ENCODE measurements at regions not wholly inside any gene's neighbourhood (a gene's known extent, or its start where the extent isn't known, plus 50 kb on each side); places are given as distances from the start of the nearest gene placed in this dataset.

DNA sequence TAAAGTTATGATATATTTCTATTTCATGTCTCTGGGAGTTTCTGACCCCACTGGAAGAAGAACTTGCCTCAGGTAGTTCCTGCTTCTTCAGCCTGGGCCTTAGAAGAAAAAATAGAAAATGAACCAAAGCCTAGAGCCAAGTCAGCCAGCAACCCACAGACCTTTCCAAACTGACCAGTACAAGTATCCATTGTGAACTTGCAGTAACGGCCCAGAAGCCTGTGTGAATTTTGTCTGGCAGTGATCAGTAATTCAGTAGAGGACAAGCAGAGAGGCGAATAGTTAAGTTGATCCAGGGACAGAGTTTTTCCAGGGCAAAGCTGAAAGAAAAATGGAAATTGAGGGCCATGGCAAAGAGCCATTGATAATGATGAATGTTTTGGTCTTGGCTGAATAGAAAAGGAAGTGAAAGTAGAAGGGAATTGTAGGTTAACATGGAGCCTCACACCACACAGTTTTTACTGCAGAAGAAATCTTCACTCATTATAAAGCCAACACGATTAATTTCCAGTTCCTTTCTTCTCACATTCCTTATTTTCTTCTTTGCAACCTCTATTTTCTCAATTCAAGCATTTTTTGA is 311.8 kb downstream of the BTG1 start:
- Histone ChIP-seq H3K9ac (ENCODE audit: low read depth in 1 of 2, low read length in 2 of 2) (no peak overlapping the region), H3K36me3 (ENCODE audit: control insufficient read depth in 4 of 4, insufficient read depth in 3 of 4, low read depth in 1 of 4, low read length in 3 of 4) (no peaks in the 10 kb centered on the region), H3K27me3 (ENCODE audit: control insufficient read depth in 4 of 4, insufficient read depth in 4 of 4, low read length in 3 of 4) (no peaks in the 10 kb centered on the region), H3K4me1 (ENCODE audit: control insufficient read depth in 4 of 4, insufficient read depth in 4 of 4, low read length in 3 of 4) (no peaks in the 10 kb centered on the region), H3K27ac (ENCODE audit: low read depth in 1 of 2, low read length in 2 of 2) (no peak overlapping the region), H3K4me3 (ENCODE audit: low read depth in 1 of 3, low read length in 3 of 3) (no peak overlapping the region), H3K9me3 (ENCODE audit: control insufficient read depth in 4 of 4, low read length in 3 of 4) (no peaks in the 10 kb centered on the region)
- 90% methylated on average over 3 of the region's 3 CpGs for WGBS
- no peak for TF ChIP-seq RXRA (IDR thresholded peaks at IDR 0.05)
- TF ChIP-seq FOXA2 (IDR thresholded peaks at IDR 0.05) = no peak
- TF ChIP-seq TAF1 (conservative IDR thresholded peaks at IDR 0.05) = no peak
- no peak for TF ChIP-seq REST (IDR thresholded peaks at IDR 0.05)
- no peak for TF ChIP-seq SP1 (IDR thresholded peaks at IDR 0.05)
- TF ChIP-seq ZBTB33 (IDR thresholded peaks at IDR 0.05) = no peak
- no peak for TF ChIP-seq HNF4G (IDR thresholded peaks at IDR 0.05)
- no peak for TF ChIP-seq EGR1 (IDR thresholded peaks at IDR 0.05; ENCODE audit: low read depth in 2 of 2)
- TF ChIP-seq, protein P1, sequence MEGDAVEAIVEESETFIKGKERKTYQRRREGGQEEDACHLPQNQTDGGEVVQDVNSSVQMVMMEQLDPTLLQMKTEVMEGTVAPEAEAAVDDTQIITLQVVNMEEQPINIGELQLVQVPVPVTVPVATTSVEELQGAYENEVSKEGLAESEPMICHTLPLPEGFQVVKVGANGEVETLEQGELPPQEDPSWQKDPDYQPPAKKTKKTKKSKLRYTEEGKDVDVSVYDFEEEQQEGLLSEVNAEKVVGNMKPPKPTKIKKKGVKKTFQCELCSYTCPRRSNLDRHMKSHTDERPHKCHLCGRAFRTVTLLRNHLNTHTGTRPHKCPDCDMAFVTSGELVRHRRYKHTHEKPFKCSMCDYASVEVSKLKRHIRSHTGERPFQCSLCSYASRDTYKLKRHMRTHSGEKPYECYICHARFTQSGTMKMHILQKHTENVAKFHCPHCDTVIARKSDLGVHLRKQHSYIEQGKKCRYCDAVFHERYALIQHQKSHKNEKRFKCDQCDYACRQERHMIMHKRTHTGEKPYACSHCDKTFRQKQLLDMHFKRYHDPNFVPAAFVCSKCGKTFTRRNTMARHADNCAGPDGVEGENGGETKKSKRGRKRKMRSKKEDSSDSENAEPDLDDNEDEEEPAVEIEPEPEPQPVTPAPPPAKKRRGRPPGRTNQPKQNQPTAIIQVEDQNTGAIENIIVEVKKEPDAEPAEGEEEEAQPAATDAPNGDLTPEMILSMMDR (IDR thresholded peaks at IDR 0.05; ENCODE audit: low read depth, low read length, missing input control) = no peak
- TF ChIP-seq FOXA1 (IDR thresholded peaks at IDR 0.05) = no peak
- no peak for DNase-seq (ENCODE audit: low spot score)

DNA sequence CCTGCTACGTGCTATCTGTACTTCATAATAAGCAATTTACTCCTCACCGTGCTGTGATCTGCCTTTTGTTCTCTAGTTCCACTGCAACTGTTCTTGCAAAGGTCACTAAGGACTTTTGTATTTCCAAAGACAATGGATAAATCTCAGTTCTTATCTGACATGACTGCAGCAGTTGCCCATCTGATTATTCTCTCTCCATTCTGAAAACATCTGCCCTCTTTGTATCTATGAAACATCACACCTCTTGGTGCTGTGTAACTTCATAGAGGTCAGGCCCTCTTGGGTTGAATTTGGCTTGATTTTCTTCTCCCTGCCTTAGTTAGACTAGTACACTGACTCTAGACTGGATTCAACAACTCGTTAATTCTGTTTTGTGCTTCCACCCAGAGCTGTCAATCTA is 319.6 kb downstream of the BTG1 start:
- no peaks in the 10 kb centered on the region for H3K9me3 ChIP-seq (ENCODE audit: control insufficient read depth in 4 of 4, low read length in 3 of 4)
- no peak for TF ChIP-seq REST (IDR thresholded peaks at IDR 0.05)
- TF ChIP-seq FOXA2 (IDR thresholded peaks at IDR 0.05) = no peak
- TF ChIP-seq RXRA (IDR thresholded peaks at IDR 0.05) = no peak
- TF ChIP-seq HNF4A (conservative IDR thresholded peaks at IDR 0.05) = no peak
- TF ChIP-seq ATF3 (IDR thresholded peaks at IDR 0.05) = no peak
- TF ChIP-seq MAX (IDR thresholded peaks at IDR 0.05) = no peak
- no peak for TF ChIP-seq FOXA1 (IDR thresholded peaks at IDR 0.05)
- no peak for TF ChIP-seq NR2F2 (IDR thresholded peaks at IDR 0.05)
- TF ChIP-seq JUND (IDR thresholded peaks at IDR 0.05) = no peak
- no peak for TF ChIP-seq GABPA (IDR thresholded peaks at IDR 0.05 in 1 of 2, conservative IDR thresholded peaks at IDR 0.05 in 1 of 2)
- TF ChIP-seq HNF4G (IDR thresholded peaks at IDR 0.05) = no peak
- TF ChIP-seq RAD21 (IDR thresholded peaks at IDR 0.05) = no peak
- TF ChIP-seq ZBTB33 (IDR thresholded peaks at IDR 0.05) = no peak
- TF ChIP-seq SP1 (IDR thresholded peaks at IDR 0.05) = no peak
- TF ChIP-seq TAF1 (conservative IDR thresholded peaks at IDR 0.05) = no peak
- no peak overlapping the region for H3K4me3 ChIP-seq (ENCODE audit: low read depth in 1 of 3, low read length in 3 of 3)
- H3K36me3 ChIP-seq (ENCODE audit: control insufficient read depth in 4 of 4, insufficient read depth in 3 of 4, low read depth in 1 of 4, low read length in 3 of 4) = no peaks in the 10 kb centered on the region
- WGBS = 93% methylated on average over 3 of the region's 3 CpGs
- H3K4me1 ChIP-seq (ENCODE audit: control insufficient read depth in 4 of 4, insufficient read depth in 4 of 4, low read length in 3 of 4) = no peaks in the 10 kb centered on the region
- no peak overlapping the region for H3K9ac ChIP-seq (ENCODE audit: low read depth in 1 of 2, low read length in 2 of 2)
- no peak overlapping the region for H3K27ac ChIP-seq (ENCODE audit: low read depth in 1 of 2, low read length in 2 of 2)
- no peak for DNase-seq (ENCODE audit: low spot score)
- no peaks in the 10 kb centered on the region for H3K27me3 ChIP-seq (ENCODE audit: control insufficient read depth in 4 of 4, insufficient read depth in 4 of 4, low read length in 3 of 4)

Data from liver (tissue), 8 donors.